ENCODE measurements at regions not wholly inside any gene's neighbourhood (a gene's known extent, or its start where the extent isn't known, plus 50 kb on each side); places are given as distances from the start of the nearest gene placed in this dataset.

DNA sequence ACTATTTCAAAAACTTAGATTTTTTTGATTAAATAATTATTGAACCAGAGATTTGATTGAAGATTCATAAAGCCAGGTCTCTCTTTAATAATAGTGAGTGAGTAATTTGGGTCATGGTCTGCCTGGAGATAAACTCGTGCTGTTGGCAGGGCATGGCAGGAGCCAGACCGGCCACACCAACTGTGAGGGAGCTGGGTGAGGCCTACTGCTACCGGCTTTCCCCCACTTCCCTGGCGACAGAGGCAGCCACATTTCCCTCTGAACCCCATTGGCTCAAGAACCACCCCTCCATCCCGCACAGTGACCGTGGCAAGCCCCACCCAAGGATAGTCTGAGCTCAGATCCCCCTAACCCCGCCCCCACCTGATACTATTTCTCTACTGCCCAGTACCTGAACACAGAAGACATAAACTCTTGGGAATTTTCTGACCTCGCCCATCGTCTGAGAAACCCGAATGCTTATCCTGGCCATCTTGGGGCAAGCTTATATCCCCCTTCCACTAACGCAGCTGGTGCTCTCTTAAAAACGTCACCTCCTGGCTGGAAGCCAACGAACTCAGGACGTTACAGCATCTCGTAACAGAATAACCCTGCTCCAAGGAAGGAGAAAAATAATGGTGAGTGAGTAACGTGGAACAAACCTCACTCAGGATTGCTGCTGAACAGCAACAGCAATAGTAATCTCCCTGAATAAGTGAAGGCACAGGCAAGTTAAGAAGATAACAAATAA, 627.6 kb upstream of the PCDH9 start:
- Histone ChIP-seq H3K36me3 (ENCODE audit: control insufficient read depth in 2 of 2, insufficient read depth in 1 of 2, low read length in 2 of 2) (no peaks in the 10 kb centered on the region), H3K4me1 (ENCODE audit: control insufficient read depth, insufficient read depth, low read length) (no peaks in the 10 kb centered on the region), H3K27ac (ENCODE audit: extremely low read depth, low read depth, low read length) (no peak overlapping the region), H3K4me3 (ENCODE audit: low read depth, low read length) (no peak overlapping the region), H3K9me3 (ENCODE audit: control insufficient read depth, insufficient read depth, low read depth, low read length) (no peaks in the 10 kb centered on the region)
- ChIA-PET POLR2A (no interaction called here), CTCF (no interaction called here)
- TF ChIP-seq ZNF214 (tag by site-specific recombination; IDR thresholded peaks at IDR 0.05; ENCODE audit: borderline replicate concordance) = no peak
- TF ChIP-seq, protein P1, sequence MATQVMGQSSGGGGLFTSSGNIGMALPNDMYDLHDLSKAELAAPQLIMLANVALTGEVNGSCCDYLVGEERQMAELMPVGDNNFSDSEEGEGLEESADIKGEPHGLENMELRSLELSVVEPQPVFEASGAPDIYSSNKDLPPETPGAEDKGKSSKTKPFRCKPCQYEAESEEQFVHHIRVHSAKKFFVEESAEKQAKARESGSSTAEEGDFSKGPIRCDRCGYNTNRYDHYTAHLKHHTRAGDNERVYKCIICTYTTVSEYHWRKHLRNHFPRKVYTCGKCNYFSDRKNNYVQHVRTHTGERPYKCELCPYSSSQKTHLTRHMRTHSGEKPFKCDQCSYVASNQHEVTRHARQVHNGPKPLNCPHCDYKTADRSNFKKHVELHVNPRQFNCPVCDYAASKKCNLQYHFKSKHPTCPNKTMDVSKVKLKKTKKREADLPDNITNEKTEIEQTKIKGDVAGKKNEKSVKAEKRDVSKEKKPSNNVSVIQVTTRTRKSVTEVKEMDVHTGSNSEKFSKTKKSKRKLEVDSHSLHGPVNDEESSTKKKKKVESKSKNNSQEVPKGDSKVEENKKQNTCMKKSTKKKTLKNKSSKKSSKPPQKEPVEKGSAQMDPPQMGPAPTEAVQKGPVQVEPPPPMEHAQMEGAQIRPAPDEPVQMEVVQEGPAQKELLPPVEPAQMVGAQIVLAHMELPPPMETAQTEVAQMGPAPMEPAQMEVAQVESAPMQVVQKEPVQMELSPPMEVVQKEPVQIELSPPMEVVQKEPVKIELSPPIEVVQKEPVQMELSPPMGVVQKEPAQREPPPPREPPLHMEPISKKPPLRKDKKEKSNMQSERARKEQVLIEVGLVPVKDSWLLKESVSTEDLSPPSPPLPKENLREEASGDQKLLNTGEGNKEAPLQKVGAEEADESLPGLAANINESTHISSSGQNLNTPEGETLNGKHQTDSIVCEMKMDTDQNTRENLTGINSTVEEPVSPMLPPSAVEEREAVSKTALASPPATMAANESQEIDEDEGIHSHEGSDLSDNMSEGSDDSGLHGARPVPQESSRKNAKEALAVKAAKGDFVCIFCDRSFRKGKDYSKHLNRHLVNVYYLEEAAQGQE (tag by site-specific recombination; IDR thresholded peaks at IDR 0.05) = no peak
- TF ChIP-seq ZNF544 (tag by site-specific recombination; IDR thresholded peaks at IDR 0.05) = no peak
- TF ChIP-seq ZNF248 (tag by site-specific recombination; IDR thresholded peaks at IDR 0.05) = no peak
- no peak for TF ChIP-seq KLF7 (tag by site-specific recombination; IDR thresholded peaks at IDR 0.05; ENCODE audit: borderline replicate concordance)
- no peak for TF ChIP-seq ZSCAN16 (tag by site-specific recombination; IDR thresholded peaks at IDR 0.05)
- no peak for TF ChIP-seq ZNF621 (tag by site-specific recombination; IDR thresholded peaks at IDR 0.05)

DNA sequence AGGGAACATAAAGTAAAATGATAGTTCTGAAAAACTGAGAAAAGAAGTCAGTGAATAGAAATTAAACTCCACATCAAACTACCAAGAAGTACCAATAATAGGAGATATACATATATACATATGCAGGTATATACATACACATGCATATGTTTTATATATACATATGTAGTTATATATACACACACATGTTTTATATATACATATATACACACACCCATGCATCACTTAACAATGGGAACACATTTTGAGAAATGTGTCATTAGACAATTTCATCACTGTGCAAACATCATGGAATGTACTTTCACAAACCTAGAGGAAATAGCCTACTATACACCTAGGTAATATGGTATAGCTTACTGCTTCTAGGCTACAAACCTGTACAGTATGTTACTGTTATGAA, 626.8 kb upstream of the PCDH9 start:
- POLR2A ChIA-PET = no interaction called here
- CTCF ChIA-PET = no interaction called here

DNA sequence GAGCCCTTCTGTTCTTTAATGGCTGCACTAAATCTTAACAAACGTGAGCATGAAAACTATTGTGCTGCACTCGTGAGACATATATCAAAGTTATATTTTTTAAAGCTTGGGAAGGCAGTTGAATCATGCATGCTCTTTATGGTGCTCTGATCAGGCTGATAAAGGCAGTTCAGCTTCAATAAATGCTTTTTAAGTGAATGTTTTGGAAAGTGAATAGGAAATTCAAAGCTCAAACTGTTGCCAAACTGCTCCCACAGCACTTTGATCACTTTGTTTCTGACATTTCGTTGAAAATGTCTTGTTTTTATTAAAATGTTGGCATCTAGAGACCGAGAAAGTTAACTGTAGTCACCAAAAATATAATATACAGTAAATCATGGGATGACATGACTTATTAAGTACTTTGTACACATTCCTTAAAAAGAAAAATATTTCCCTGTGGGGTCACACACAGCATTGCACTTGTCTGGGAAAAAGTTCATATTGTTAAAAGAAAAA, 625.7 kb upstream of the PCDH9 start:
- H3K9me3 ChIP-seq (ENCODE audit: control insufficient read depth, insufficient read depth, low read depth, low read length) = no peaks in the 10 kb centered on the region
- ChIA-PET POLR2A (no interaction called here), CTCF (no interaction called here)
- no peaks in the 10 kb centered on the region for H3K4me1 ChIP-seq (ENCODE audit: control insufficient read depth, insufficient read depth, low read length)
- no peak overlapping the region for H3K27ac ChIP-seq (ENCODE audit: extremely low read depth, low read depth, low read length)
- no peaks in the 10 kb centered on the region for H3K36me3 ChIP-seq (ENCODE audit: control insufficient read depth in 2 of 2, insufficient read depth in 1 of 2, low read length in 2 of 2)
- H3K4me3 ChIP-seq (ENCODE audit: low read depth, low read length) = no peak overlapping the region
- no peak for TF ChIP-seq ZNF391 (tag by site-specific recombination; IDR thresholded peaks at IDR 0.05; ENCODE audit: borderline replicate concordance, low read depth)
- TF ChIP-seq ZNF654 (tag by site-specific recombination; IDR thresholded peaks at IDR 0.05; ENCODE audit: low read depth) = no peak
- no peak for TF ChIP-seq ZNF677 (tag by site-specific recombination; IDR thresholded peaks at IDR 0.05)
- TF ChIP-seq, protein P2, sequence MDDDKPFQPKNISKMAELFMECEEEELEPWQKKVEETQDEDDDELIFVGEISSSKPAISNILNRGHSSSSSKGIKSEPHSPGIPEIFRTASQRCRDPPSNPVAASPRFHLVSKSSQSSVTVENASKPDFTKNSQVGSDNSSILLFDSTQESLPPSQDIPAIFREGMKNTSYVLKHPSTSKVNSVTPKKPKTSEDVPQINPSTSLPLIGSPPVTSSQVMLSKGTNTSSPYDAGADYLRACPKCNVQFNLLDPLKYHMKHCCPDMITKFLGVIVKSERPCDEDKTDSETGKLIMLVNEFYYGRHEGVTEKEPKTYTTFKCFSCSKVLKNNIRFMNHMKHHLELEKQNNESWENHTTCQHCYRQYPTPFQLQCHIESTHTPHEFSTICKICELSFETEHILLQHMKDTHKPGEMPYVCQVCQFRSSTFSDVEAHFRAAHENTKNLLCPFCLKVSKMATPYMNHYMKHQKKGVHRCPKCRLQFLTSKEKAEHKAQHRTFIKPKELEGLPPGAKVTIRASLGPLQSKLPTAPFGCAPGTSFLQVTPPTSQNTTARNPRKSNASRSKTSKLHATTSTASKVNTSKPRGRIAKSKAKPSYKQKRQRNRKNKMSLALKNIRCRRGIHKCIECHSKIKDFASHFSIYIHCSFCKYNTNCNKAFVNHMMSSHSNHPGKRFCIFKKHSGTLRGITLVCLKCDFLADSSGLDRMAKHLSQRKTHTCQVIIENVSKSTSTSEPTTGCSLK (tag by site-specific recombination; IDR thresholded peaks at IDR 0.05) = no peak
- TF ChIP-seq ZIC2 (tag by site-specific recombination; IDR thresholded peaks at IDR 0.05) = no peak
- no peak for TF ChIP-seq ZBTB8A (tag by site-specific recombination; IDR thresholded peaks at IDR 0.05)
- TF ChIP-seq, protein P3, sequence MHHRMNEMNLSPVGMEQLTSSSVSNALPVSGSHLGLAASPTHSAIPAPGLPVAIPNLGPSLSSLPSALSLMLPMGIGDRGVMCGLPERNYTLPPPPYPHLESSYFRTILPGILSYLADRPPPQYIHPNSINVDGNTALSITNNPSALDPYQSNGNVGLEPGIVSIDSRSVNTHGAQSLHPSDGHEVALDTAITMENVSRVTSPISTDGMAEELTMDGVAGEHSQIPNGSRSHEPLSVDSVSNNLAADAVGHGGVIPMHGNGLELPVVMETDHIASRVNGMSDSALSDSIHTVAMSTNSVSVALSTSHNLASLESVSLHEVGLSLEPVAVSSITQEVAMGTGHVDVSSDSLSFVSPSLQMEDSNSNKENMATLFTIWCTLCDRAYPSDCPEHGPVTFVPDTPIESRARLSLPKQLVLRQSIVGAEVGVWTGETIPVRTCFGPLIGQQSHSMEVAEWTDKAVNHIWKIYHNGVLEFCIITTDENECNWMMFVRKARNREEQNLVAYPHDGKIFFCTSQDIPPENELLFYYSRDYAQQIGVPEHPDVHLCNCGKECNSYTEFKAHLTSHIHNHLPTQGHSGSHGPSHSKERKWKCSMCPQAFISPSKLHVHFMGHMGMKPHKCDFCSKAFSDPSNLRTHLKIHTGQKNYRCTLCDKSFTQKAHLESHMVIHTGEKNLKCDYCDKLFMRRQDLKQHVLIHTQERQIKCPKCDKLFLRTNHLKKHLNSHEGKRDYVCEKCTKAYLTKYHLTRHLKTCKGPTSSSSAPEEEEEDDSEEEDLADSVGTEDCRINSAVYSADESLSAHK (tag by site-specific recombination; IDR thresholded peaks at IDR 0.05) = no peak
- TF ChIP-seq, protein P4, sequence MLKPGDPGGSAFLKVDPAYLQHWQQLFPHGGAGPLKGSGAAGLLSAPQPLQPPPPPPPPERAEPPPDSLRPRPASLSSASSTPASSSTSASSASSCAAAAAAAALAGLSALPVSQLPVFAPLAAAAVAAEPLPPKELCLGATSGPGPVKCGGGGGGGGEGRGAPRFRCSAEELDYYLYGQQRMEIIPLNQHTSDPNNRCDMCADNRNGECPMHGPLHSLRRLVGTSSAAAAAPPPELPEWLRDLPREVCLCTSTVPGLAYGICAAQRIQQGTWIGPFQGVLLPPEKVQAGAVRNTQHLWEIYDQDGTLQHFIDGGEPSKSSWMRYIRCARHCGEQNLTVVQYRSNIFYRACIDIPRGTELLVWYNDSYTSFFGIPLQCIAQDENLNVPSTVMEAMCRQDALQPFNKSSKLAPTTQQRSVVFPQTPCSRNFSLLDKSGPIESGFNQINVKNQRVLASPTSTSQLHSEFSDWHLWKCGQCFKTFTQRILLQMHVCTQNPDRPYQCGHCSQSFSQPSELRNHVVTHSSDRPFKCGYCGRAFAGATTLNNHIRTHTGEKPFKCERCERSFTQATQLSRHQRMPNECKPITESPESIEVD (tag by site-specific recombination; IDR thresholded peaks at IDR 0.05) = no peak
- TF ChIP-seq, protein P1 (tag by site-specific recombination; IDR thresholded peaks at IDR 0.05) = no peak

More for the DNA sequence above, 626.8 kb upstream of the PCDH9 start:
- H3K4me1 ChIP-seq (ENCODE audit: control insufficient read depth, insufficient read depth, low read length) = no peaks in the 10 kb centered on the region
- H3K9me3 ChIP-seq (ENCODE audit: control insufficient read depth, insufficient read depth, low read depth, low read length) = no peaks in the 10 kb centered on the region
- no peak overlapping the region for H3K4me3 ChIP-seq (ENCODE audit: low read depth, low read length)
- H3K36me3 ChIP-seq (ENCODE audit: control insufficient read depth in 2 of 2, insufficient read depth in 1 of 2, low read length in 2 of 2) = no peaks in the 10 kb centered on the region
- TF ChIP-seq FEZF1 (tag by site-specific recombination; IDR thresholded peaks at IDR 0.05) (no peak), HOXD13 (CRISPR knock-in tag; IDR thresholded peaks at IDR 0.05; ENCODE audit: borderline replicate concordance) (no peak), ZNF114 (tag by site-specific recombination; IDR thresholded peaks at IDR 0.05) (no peak)
- no peak overlapping the region for H3K27ac ChIP-seq (ENCODE audit: extremely low read depth, low read depth, low read length)
